HG02610 (cell line): ENCODE measurements at regions not wholly inside any gene's neighbourhood (a gene's known extent, or its start where the extent isn't known, plus 50 kb on each side); places are given as distances from the start of the nearest gene placed in this dataset.

Source experiments
- ATAC-seq: cut with Tn5 transposase; IDR thresholded peaks from one replicate; pipeline ENCODE4 v1.9.1; 2021; ENCODE audit warnings: mild to moderate bottlenecking, moderate library complexity; ENCODE audit not compliant: unreplicated experiment

GRCh38 chr10:78383378-78384048 lies 349.9 kb downstream of the RPS24 start:
- ATAC-seq = no peak

DNA sequence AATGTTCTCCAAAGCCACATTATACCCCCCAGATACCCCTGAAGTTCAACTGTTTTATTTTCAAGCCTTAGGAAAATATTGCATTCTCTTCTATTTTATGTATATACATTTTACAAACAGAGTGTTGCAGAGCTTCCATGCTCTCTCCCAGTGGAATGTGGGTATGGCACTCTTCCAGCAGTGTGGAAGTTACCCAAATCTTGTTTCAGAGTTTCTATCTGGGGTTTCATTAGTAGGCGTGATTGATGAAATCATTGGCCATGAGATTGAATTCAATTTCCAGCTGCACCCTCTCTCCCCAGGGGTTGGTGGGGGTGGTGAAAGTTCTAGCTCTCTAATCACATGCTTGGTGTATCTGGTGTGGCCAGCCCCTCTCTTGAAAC lies 350.4 kb downstream of the RPS24 start:
- ATAC-seq = no peak

DNA sequence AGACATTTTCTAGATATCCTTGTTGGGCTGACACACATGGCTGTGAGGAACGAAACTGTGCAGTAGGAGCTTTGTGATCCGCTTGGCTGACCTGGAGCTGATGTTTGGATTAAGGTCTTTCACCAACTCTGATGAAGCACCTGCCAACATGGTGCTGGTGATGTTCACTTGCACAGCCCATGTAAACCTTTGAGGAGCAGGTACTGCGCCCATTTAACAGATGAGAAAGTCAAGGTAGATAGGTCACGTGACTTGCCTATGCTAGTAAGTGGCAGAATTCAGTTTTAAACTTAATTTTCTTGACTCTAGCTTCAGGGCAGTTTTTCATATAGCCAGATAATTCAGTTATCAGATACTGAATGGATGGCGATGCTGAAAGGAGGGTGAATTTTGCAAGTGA lies 351.9 kb downstream of the RPS24 start:
- ATAC-seq = no peak

DNA sequence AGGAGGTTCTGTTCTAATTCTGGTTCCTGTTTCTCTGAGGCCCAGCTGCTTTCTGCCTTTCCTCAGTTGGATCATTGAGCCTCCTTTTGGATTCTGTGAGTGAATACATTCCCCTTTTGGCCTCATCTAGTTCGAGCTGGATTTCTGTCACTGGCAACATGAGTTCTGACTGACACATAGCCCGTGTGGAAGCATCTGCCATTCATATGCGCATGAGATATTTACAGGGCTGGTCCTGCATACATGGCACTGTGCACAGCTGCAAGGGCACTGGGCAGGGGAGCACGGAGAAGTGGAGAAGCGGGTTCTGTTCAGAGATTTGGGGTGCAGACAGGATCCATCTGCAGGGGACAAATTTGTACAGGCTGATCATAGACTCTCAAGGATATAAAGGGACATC lies 352.8 kb downstream of the RPS24 start:
- no peak for ATAC-seq

- ATAC-seq = no peak
Observed at GRCh38 chr10:78388331-78389050, 354.8 kb downstream of the RPS24 start.

DNA sequence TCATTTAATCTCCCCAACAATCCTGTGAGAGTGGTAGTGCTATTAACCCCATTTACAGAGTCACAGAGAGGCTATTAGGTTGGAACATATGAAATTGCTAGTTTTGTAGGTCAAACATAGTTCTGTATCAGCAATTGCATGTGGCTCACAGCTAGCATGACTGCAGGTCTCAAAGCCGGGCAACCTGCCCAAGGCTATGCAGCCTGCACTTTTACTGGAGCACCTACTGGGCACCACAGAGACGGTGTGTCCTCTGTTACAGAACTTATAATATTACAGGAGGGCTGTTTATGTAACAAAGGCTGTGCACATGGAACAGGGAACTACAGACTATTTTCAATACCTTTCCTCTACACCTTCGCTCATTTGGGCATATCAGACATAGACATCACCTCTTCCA lies 355.8 kb downstream of the RPS24 start:
- no peak for ATAC-seq

- ATAC-seq = no peak
Observed at GRCh38 chr10:78390051-78390450, 356.4 kb downstream of the RPS24 start.

GRCh38 chr10:78390817-78391216 lies 357.2 kb downstream of the RPS24 start:
- ATAC-seq = no peak

DNA sequence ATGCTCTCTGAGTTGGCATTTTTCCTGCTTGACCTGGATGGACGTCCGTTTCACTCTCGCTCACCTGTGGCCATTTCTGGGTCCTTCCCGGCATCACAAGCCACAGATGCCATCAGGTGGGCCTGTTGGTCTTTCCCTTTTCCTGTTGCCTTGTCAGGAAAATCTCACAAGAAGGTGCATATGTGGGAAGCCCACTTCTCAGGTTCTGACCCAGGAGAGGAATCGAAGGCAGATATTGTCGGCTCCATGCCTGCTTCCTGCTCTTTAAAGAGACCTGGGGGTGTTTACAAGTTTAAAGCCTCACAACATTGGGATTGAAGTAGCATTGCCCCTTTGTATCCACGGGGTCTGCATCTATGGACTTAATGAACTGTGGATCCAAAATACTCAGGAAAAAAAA lies 357.9 kb downstream of the RPS24 start:
- ATAC-seq = no peak

GRCh38 chr10:78392197-78392596 lies 358.5 kb downstream of the RPS24 start:
- ATAC-seq = no peak

DNA sequence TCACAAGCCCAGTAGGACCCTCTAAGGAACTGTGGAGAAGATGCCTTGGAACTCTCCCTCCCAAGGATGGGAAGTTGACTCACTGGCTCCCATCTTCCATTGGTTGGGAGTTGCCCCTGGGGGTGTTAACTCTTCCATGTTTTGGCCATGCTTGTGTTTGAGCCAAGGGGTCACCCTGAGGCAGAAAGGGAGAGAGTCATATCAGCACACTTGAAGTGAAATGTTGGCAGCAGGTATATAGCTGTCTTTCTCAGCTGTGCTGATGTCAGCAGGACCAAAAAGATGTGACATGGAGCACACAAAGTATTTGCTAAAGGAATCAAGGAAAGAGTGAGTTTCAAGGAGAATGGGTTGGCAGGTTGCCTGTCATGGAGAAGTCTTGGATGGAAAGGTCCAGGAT lies 359.4 kb downstream of the RPS24 start:
- no peak for ATAC-seq

- no peak for ATAC-seq
Observed at GRCh38 chr10:78394047-78394446, 360.4 kb downstream of the RPS24 start.

DNA sequence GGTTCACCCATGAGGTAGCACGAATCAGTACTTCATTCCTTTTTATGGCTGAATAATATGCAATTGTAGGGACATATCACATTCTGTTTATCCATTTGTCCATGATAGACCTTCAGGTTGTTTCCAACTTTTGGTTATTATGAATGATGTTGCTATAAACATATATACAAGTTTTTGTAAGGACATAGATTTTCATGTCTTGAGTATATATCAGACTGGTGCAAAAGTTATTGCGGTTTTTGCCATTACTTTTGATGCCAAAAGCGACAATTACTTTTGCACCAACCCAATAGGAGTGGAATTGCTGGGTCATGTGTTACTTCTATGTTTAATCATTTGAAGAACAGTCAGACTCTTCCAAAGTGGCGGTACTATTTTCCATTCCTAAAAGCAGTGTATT lies 361.5 kb downstream of the RPS24 start:
- ATAC-seq = no peak

- no peak for ATAC-seq
Observed at GRCh38 chr10:78396754-78397153, 363.1 kb downstream of the RPS24 start.

- ATAC-seq = no peak
Observed at GRCh38 chr10:78397786-78398185, 364.1 kb downstream of the RPS24 start.

- ATAC-seq = no peak
Observed at GRCh38 chr10:78398382-78398781, 364.7 kb downstream of the RPS24 start.

GRCh38 chr10:78401624-78402367 lies 368.1 kb downstream of the RPS24 start:
- ATAC-seq = no peak

DNA sequence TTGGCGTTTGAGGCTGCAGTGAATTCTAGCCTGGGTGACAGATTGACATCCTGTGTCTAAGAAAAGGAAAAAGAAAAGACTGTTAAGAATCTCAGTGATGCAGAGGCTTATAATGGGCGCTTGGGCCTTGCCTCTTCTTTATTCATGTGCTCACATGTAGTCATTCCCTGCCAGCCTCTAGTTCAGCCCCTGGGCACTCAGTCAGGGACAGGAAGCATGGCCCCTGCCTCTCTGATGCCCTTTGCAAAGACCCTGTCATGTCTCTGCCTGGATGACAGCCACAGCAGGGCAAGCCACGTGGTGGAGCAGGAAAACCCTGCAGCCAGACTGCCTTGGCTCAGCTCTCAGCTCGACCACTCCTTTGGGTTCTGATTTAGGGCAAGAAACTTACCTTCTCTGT lies 368.9 kb downstream of the RPS24 start:
- ATAC-seq = no peak

DNA sequence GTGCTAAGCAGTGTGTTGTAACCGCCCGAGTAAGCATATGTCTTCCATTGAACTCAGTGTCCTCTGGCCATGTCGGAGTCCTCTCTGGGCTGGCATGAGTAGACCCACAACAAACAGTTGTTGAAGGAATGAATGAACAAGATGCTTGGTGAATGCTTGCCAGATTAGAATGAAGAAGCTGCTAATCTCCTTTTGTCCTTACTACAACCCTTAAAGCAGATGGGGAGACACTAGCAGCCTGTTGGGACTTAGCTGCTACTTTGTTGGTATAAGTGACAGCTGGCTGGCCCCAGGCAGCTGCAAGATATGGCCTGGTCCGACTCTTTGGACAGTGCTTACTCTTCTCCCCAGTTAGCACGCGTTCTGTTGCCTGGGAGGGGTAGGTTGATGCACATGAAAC lies 370.1 kb downstream of the RPS24 start:
- no peak for ATAC-seq

- ATAC-seq = no peak
Observed at GRCh38 chr10:78404296-78404695, 370.6 kb downstream of the RPS24 start.

- no peak for ATAC-seq
Observed at GRCh38 chr10:78405231-78405630, 371.6 kb downstream of the RPS24 start.

DNA sequence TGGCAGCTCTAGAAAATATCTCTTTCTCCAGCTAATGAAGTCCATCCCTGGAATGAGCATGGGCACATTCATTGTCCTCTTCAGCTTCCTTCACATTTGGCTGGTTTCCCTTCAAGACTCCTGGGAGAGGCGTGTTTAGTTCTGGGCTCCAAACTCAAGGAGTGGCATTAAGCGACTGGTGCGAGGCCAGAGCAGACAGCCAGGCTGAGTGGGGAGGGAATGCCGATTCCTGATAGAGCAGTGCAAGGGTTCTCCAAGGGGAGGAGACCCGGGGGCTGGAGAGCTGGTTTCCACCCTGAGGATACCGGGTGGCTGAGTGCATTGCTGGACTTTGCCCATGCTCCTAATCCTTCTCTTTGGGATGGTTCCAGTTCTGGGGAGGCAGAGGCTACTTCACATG lies 372.1 kb downstream of the RPS24 start:
- ATAC-seq = no peak
